Neutrophil (primary cell): ENCODE measurements at regions not wholly inside any gene's neighbourhood (a gene's known extent, or its start where the extent isn't known, plus 50 kb on each side); places are given as distances from the start of the nearest gene placed in this dataset.
"Not testable (repeated sequence)": the region's sequence is repeated elsewhere in the genome, so short reads cannot be mapped to it uniquely, and the experiment has no call there.

ENCODE experiments used
- H3K27ac ChIP-seq: fragments of 200-600 bp; sonication (generic); 2 replicates; pipeline ENCODE4 v1.5.1; 2016; ENCODE audit warnings: mild to moderate bottlenecking, moderate library complexity
- H3K27me3 ChIP-seq: fragments of 200-600 bp; sonication (generic); 2 replicates; pipeline ENCODE4 v1.6.0; 2016; ENCODE audit warnings: mild to moderate bottlenecking
- H3K36me3 ChIP-seq: fragments of 200-600 bp; sonication (generic); 2 replicates; pipeline ENCODE4 v1.5.1; 2017
- H3K4me1 ChIP-seq, 2 experiments: fragments of 200-600 bp in 1 of 2; sonication (generic) in 1 of 2; 1 replicate in 1 of 2; 2 replicates in 1 of 2; pipeline versions ENCODE4 v1.5.1 to v1.6.1; 2013 to 2016; ENCODE audit warnings: low read depth in 1 of 2, low read length in 1 of 2, mild to moderate bottlenecking in 1 of 2, moderate library complexity in 1 of 2; ENCODE audit not compliant: control insufficient read depth in 1 of 2, insufficient read depth in 1 of 2
- H3K4me3 ChIP-seq, 2 experiments: fragments of 200-600 bp in 1 of 2; sonication (generic) in 1 of 2; 1 replicate in 1 of 2; 2 replicates in 1 of 2; pipeline ENCODE4 v1.5.1; 2013 to 2016; ENCODE audit warnings: low read depth in 1 of 2, low read length in 1 of 2, mild to moderate bottlenecking in 1 of 2, moderate library complexity in 1 of 2
- H3K9me3 ChIP-seq: fragments of 200-600 bp; sonication (generic); 2 replicates; pipeline ENCODE4 v1.5.1; 2016
- TF ChIP-seq, protein P1 (sequence below): fragments of 200-600 bp; sonication (generic); IDR thresholded peaks from 2 replicates; pipeline ENCODE4 v1.5.1; 2016; ENCODE audit warnings: antibody characterized with exemption

DNA sequence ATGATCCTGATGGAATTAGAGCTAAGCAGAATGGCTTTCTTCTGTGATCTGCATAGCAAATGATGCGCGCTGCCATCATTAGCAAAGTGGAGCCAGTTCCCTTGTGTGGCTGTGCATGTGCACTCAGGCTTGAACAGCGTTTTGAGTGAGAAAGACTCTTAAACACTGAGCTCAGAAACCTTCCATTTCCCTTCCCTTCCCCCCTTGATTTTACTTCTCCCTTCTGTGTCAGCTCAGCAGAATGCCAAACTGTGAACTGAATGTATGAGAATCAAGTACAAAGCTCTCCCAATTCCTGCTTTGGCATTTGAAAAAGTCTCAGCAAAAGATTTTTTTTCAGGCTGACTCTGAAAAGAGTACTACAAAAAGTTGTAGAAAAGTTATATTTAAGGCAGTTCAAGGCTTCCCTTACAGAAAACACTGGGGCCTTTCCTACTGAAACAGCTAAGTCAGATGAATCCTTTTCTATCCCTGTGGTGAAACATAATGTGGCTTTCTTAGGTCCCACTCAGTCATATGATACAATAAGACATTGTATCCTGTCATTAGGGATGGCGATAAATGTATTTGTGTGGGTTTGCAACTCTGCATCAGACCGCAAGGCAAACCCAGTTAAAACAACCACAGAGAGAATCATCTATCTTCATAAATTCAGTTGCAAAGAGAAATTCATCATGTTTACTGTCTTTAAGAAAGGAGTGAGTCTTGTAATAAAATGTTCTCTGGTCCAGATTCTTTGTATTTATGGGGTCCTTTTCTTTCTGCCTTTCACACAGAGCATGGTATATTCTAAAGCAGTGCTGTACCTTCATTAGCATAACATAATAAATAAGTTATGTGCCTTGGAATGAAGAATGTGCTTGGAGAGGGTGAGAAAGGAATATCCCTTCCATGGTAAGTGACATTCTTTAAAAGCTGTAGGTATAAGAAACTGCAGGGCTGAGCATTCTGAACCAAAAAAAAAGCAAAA, 222.6 kb downstream of the CAAP1 start:
- TF ChIP-seq, protein P1, sequence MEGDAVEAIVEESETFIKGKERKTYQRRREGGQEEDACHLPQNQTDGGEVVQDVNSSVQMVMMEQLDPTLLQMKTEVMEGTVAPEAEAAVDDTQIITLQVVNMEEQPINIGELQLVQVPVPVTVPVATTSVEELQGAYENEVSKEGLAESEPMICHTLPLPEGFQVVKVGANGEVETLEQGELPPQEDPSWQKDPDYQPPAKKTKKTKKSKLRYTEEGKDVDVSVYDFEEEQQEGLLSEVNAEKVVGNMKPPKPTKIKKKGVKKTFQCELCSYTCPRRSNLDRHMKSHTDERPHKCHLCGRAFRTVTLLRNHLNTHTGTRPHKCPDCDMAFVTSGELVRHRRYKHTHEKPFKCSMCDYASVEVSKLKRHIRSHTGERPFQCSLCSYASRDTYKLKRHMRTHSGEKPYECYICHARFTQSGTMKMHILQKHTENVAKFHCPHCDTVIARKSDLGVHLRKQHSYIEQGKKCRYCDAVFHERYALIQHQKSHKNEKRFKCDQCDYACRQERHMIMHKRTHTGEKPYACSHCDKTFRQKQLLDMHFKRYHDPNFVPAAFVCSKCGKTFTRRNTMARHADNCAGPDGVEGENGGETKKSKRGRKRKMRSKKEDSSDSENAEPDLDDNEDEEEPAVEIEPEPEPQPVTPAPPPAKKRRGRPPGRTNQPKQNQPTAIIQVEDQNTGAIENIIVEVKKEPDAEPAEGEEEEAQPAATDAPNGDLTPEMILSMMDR, result no peak
- Histone ChIP-seq H3K27me3 (no peaks in the 10 kb centered on the region), H3K36me3 (no peaks in the 10 kb centered on the region), H3K4me1 (no peaks in the 10 kb centered on the region), H3K4me3 (no peak overlapping the region), H3K9me3 (no peaks in the 10 kb centered on the region), H3K27ac (no peak overlapping the region)

DNA sequence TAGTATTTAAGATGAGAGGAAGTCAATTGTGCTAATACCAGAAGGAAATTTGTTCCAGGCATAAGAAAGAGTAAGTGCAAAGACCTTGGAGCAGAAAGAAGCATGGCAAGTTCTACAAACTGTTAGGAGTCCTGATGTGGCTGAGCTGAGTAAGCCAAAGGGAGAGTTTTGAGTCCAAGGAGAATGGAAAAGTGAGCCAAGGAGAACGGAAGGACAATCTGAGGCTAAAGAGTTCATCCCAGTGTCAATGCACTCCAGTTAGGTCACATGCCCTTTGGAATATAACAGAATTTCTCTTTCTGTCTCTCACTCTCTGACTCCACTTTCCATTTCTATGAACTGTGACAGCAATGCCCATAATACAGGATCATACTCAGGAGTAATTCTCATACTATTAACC, 224.7 kb downstream of the CAAP1 start:
- Histone ChIP-seq H3K27ac (no peak overlapping the region), H3K4me3 (no peak overlapping the region), H3K27me3 (no peaks in the 10 kb centered on the region), H3K4me1 (no peaks in the 10 kb centered on the region), H3K36me3 (no peaks in the 10 kb centered on the region), H3K9me3 (no peaks in the 10 kb centered on the region)
- TF ChIP-seq, protein P1, result no peak

DNA sequence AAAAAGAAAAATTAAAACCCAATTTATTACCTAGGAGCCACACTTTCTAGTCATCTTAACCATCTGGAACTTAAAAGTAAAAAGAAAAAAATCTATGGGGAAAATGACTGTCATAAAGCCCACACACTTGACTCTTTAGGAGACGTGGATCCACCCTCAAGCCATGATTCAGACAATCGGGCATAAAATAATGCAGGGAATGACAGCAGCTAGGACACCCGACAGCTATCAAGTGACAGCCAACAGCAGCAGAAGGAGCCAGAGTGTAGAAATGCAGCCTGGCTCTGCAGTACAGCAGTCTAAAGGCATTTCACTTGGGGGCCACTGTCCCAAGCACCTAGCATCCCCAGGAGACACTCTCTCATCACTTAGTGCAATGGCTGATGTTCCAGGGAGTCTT, 226.9 kb downstream of the CAAP1 start:
- Histone ChIP-seq H3K4me3 (no peak overlapping the region), H3K4me1 (no peaks in the 10 kb centered on the region), H3K9me3 (no peaks in the 10 kb centered on the region), H3K36me3 (no peaks in the 10 kb centered on the region), H3K27me3 (no peaks in the 10 kb centered on the region), H3K27ac (no peak overlapping the region)
- TF ChIP-seq, protein P1, result no peak

DNA sequence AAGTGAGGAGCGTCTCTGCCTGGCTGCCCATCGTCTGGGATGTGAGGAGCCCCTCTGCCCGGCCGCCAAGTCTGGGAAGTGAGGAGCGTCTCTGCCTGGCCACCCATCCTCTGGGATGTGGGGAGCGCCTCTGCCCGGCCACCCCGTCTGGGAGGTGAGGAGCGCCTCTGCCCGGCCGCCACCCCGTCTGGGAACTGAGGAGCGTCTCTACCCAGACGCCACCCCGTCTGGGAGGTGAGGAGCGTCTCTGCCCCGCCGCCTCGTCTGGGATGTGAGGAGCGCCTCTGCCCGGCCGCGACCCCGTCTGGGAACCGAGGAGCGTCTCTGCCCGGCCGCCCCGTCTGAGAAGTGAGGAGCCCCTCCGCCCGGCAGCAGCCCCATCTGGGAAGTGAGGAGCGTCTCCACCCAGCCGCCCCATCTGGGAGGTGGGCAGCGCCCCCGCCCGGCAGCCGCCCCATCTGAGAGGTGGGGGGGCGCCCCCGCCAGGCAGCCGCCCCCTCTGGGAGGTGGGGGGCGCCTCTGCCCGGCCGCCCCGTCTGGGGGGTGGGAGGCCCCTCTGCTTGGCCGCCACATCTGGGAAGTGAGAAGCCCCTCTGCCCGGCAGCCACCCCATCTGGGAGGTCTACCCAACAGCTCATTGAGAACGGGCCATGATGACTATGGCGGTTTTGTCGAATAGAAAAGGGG, 228.4 kb downstream of the CAAP1 start:
- H3K4me1 ChIP-seq, H3K27ac ChIP-seq, H3K36me3 ChIP-seq, H3K4me3 ChIP-seq, H3K9me3 ChIP-seq, H3K27me3 ChIP-seq: not testable (repeated sequence)

DNA sequence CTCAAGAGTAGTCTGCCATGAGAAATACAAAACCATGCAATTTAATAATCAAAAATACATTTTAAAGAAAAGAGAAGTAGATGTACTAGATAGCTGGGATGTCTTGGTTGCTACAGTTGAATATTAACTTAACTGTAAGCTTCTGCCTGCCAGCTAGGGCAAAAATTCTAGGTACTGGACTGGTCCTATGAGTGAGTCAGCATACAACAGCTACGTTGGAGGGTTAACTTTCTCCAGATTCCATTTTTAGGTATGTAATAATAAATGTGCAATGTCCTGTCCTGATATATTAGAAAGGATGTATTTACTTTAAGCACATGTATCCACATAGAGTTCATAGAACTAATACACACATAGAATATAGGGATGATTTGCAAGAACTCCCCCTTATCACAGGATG, 230.1 kb downstream of the CAAP1 start:
- Histone ChIP-seq H3K27me3 (no peaks in the 10 kb centered on the region), H3K36me3 (no peaks in the 10 kb centered on the region), H3K4me1 (no peaks in the 10 kb centered on the region), H3K9me3 (no peaks in the 10 kb centered on the region), H3K4me3 (no peak overlapping the region), H3K27ac (no peak overlapping the region)
- TF ChIP-seq, protein P1, result no peak

DNA sequence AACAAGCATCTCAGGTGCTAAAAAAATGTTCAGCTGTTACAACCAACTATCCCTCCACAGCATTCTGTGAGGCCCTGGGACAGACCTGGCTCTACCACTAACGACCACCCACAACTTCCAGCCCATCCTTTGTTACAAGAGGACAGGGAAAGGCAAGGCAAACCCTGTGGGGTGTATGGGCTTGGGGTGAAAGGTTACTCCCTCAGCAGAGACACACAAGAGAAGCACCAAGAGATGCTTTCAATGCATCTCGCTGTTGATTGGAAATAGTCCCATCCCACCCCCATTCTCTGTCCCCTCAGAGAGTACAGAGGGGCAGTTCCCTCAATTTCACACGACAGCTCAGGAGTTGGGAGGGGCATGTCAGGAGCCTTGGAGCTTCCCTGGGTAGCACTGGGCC, 234.1 kb downstream of the CAAP1 start:
- Histone ChIP-seq H3K4me1 (no peaks in the 10 kb centered on the region), H3K36me3 (no peaks in the 10 kb centered on the region), H3K27me3 (no peaks in the 10 kb centered on the region), H3K4me3 (no peak overlapping the region), H3K9me3 (no peaks in the 10 kb centered on the region), H3K27ac (no peak overlapping the region)
- TF ChIP-seq, protein P1, result no peak
